Vagina (tissue), 2 donors: ENCODE measurements at regions not wholly inside any gene's neighbourhood (a gene's known extent, or its start where the extent isn't known, plus 50 kb on each side); places are given as distances from the start of the nearest gene placed in this dataset.

ENCODE experiments used
- DNase-seq, 2 donors: peaks; one replicate each; pipeline ENCODE4 v3.0.0-alpha.2; 2017; ENCODE audit errors: extremely low spot score in 2 of 2
- H3K27ac ChIP-seq: fragments of 200-600 bp; sonication (generic); one replicate; pipeline ENCODE4 v1.5.1; 2019
- H3K27me3 ChIP-seq: fragments of 200-600 bp; sonication (generic); one replicate; pipeline ENCODE4 v1.5.1; 2019
- H3K36me3 ChIP-seq, 2 donors: fragments of 200-600 bp; sonication (generic); one replicate each; pipeline ENCODE4 v1.5.1; 2017 to 2019
- H3K4me1 ChIP-seq: fragments of 200-600 bp; sonication (generic); one replicate; pipeline ENCODE4 v1.5.1; 2019
- H3K4me3 ChIP-seq, 2 donors: fragments of 200-600 bp; sonication (generic); 1 replicate in 1 of 2; 2 replicates in 1 of 2; pipeline ENCODE4 v1.5.1; 2016 to 2019
- H3K9me3 ChIP-seq: fragments of 200-600 bp; sonication (generic); one replicate; pipeline ENCODE4 v1.5.1; 2019
- CTCF ChIP-seq, 3 experiments: fragments of 450-650 bp in 2 of 3; fragments of 200-600 bp in 1 of 3; sonication (generic) in 1 of 3; IDR thresholded peaks; one replicate each; pipeline ENCODE4 v1.5.1; 2017 to 2019; ENCODE audit warnings: antibody characterized with exemption in 3 of 3, mild to moderate bottlenecking in 2 of 3, moderate library complexity in 2 of 3
- POLR2A ChIP-seq, 2 donors: fragments of 450-650 bp; IDR thresholded peaks; one replicate each; pipeline ENCODE4 v1.6.1; 2017; ENCODE audit warnings: antibody characterized with exemption in 2 of 2, mild to moderate bottlenecking in 2 of 2, moderate library complexity in 2 of 2
- POLR2AphosphoS5 ChIP-seq, 2 donors: sonication (generic); formaldehyde crosslinking; IDR thresholded peaks; one replicate each; pipeline ENCODE4 v1.9.0; 2017; ENCODE audit warnings: antibody characterized with exemption in 2 of 2, mild to moderate bottlenecking in 2 of 2, low read depth in 1 of 2; ENCODE audit not compliant: insufficient read depth in 1 of 2
- intact Hi-C: fragments of 100-400 bp; cut with DNase I; formaldehyde crosslinking; loops from one replicate; pipeline ENCODE4 v1.15.1; 2023

- no peaks in the 10 kb centered on the region for H3K27me3 ChIP-seq
- no peaks in the 10 kb centered on the region for H3K9me3 ChIP-seq
- H3K4me3 ChIP-seq, result no peak overlapping the region
- intact Hi-C loops, result no loop called here
- H3K36me3 ChIP-seq, result no peaks in the 10 kb centered on the region
- no peak overlapping the region for H3K27ac ChIP-seq
- no peaks in the 10 kb centered on the region for H3K4me1 ChIP-seq
- DNase-seq, result no peak
- no peak for TF ChIP-seq POLR2AphosphoS5 (IDR thresholded peaks at IDR 0.05; ENCODE audit: insufficient read depth in 1 of 2, low read depth in 1 of 2)
- TF ChIP-seq POLR2A (IDR thresholded peaks at IDR 0.05), result no peak
- TF ChIP-seq CTCF (IDR thresholded peaks at IDR 0.05), result no peak
Measured at GRCh38 chr2:34912084-34912483, 1313.0 kb upstream of the FAM98A start.

- Histone ChIP-seq H3K36me3 (no peaks in the 10 kb centered on the region), H3K27me3 (no peaks in the 10 kb centered on the region), H3K4me1 (no peaks in the 10 kb centered on the region), H3K9me3 (no peaks in the 10 kb centered on the region), H3K4me3 (no peak overlapping the region), H3K27ac (no peak overlapping the region)
- no peak for DNase-seq
- TF ChIP-seq POLR2AphosphoS5 (IDR thresholded peaks at IDR 0.05; ENCODE audit: insufficient read depth in 1 of 2, low read depth in 1 of 2) (no peak), POLR2A (IDR thresholded peaks at IDR 0.05) (no peak), CTCF (IDR thresholded peaks at IDR 0.05) (no peak)
- intact Hi-C loops, result no loop called here
Measured at GRCh38 chr2:34909992-34910705, 1311.0 kb upstream of the FAM98A start.

- H3K4me1 ChIP-seq, result no peaks in the 10 kb centered on the region
- intact Hi-C loops, result no loop called here
- H3K36me3 ChIP-seq, result no peaks in the 10 kb centered on the region
- H3K4me3 ChIP-seq, result no peak overlapping the region
- no peaks in the 10 kb centered on the region for H3K27me3 ChIP-seq
- H3K9me3 ChIP-seq, result no peaks in the 10 kb centered on the region
- DNase-seq, result no peak
- TF ChIP-seq CTCF (IDR thresholded peaks at IDR 0.05) (no peak), POLR2AphosphoS5 (IDR thresholded peaks at IDR 0.05; ENCODE audit: insufficient read depth in 1 of 2, low read depth in 1 of 2) (no peak), POLR2A (IDR thresholded peaks at IDR 0.05) (no peak)
- no peak overlapping the region for H3K27ac ChIP-seq
Measured at GRCh38 chr2:34907812-34908211, 1308.7 kb upstream of the FAM98A start.

- H3K9me3 ChIP-seq, result no peaks in the 10 kb centered on the region
- H3K4me1 ChIP-seq, result no peaks in the 10 kb centered on the region
- H3K4me3 ChIP-seq, result no peak overlapping the region
- intact Hi-C loops, result no loop called here
- no peak for DNase-seq
- no peak overlapping the region for H3K27ac ChIP-seq
- no peaks in the 10 kb centered on the region for H3K27me3 ChIP-seq
- H3K36me3 ChIP-seq, result no peaks in the 10 kb centered on the region
- TF ChIP-seq CTCF (IDR thresholded peaks at IDR 0.05) (no peak), POLR2A (IDR thresholded peaks at IDR 0.05) (no peak), POLR2AphosphoS5 (IDR thresholded peaks at IDR 0.05; ENCODE audit: insufficient read depth in 1 of 2, low read depth in 1 of 2) (no peak)
Measured at GRCh38 chr2:34901739-34902138, 1302.6 kb upstream of the FAM98A start.

GRCh38 chr2:34899079-34899478 is 1300.0 kb upstream of the FAM98A start:
- H3K9me3 ChIP-seq, result no peaks in the 10 kb centered on the region
- intact Hi-C loops, result no loop called here

More at GRCh38 chr2:34899079-34899478, 1300.0 kb upstream of the FAM98A start:
- no peaks in the 10 kb centered on the region for H3K36me3 ChIP-seq
- no peak overlapping the region for H3K27ac ChIP-seq
- no peak for DNase-seq
- no peak for TF ChIP-seq POLR2A (IDR thresholded peaks at IDR 0.05)
- no peak for TF ChIP-seq POLR2AphosphoS5 (IDR thresholded peaks at IDR 0.05; ENCODE audit: insufficient read depth in 1 of 2, low read depth in 1 of 2)
- TF ChIP-seq CTCF (IDR thresholded peaks at IDR 0.05), result no peak
- no peak overlapping the region for H3K4me3 ChIP-seq
- no peaks in the 10 kb centered on the region for H3K27me3 ChIP-seq
- H3K4me1 ChIP-seq, result no peaks in the 10 kb centered on the region
